CD4-positive, alpha-beta T cell (primary cell): ENCODE measurements at regions not wholly inside any gene's neighbourhood (a gene's known extent, or its start where the extent isn't known, plus 50 kb on each side); places are given as distances from the start of the nearest gene placed in this dataset.

Experiments used
- ATAC-seq: fragments of 200-7000 bp; cut with Tn5 transposase; one replicate; pipeline ENCODE4 v1.10.0; 2022; ENCODE audit warnings: mild to moderate bottlenecking; ENCODE audit not compliant: poor library complexity
- CTCF ChIA-PET: fragments of 350-600 bp; sonication (Branson Sonifier 250); formaldehyde crosslinking; loops from one replicate; lab custom pipeline; 2021; ENCODE audit warnings: antibody characterized with exemption, inconsistent platforms; lab: Charles Lee
- POLR2A ChIA-PET: fragments of 350-600 bp; sonication (Branson Sonifier 250); formaldehyde crosslinking; loops from one replicate; lab custom pipeline; 2021; ENCODE audit warnings: antibody characterized with exemption, inconsistent platforms; lab: Charles Lee
- DNase-seq, 14 experiments: peaks; one replicate each; pipeline ENCODE4 v3.0.0-alpha.2; 2013 to 2020; ENCODE audit warnings: mixed read lengths in 2 of 14
- H3K27ac ChIP-seq, 2 donors: one replicate each; pipeline versions ENCODE4 v1.5.1 to v1.7.0; 2013; ENCODE audit warnings: low read length in 2 of 2, low read depth in 1 of 2, mild to moderate bottlenecking in 1 of 2
- H3K27me3 ChIP-seq, 2 experiments: 1 replicate in 1 of 2; 2 replicates in 1 of 2; pipeline versions ENCODE4 v1.6.1 to v1.7.0; 2013; ENCODE audit warnings: low read length in 2 of 2, control low read depth in 1 of 2, mild to moderate bottlenecking in 1 of 2, moderate library complexity in 1 of 2; ENCODE audit not compliant: insufficient read depth in 2 of 2, control insufficient read depth in 1 of 2
- H3K36me3 ChIP-seq: one replicate; pipeline ENCODE4 v1.6.1; 2013; ENCODE audit warnings: low read length, control low read depth; ENCODE audit not compliant: insufficient read depth
- H3K4me1 ChIP-seq: one replicate; pipeline ENCODE4 v1.6.1; 2013; ENCODE audit warnings: low read length, control low read depth; ENCODE audit not compliant: insufficient read depth
- H3K4me3 ChIP-seq: one replicate; pipeline ENCODE4 v1.5.1; 2013; ENCODE audit warnings: mild to moderate bottlenecking, low read length, moderate library complexity
- H3K9me3 ChIP-seq, 2 experiments: 1 replicate in 1 of 2; 2 replicates in 1 of 2; pipeline versions ENCODE4 v1.6.1 to v1.7.0; 2013; ENCODE audit warnings: low read length in 2 of 2, mild to moderate bottlenecking in 2 of 2, control low read depth in 1 of 2, moderate library complexity in 1 of 2; ENCODE audit not compliant: control insufficient read depth in 1 of 2, insufficient read depth in 1 of 2
- H3K27ac Mint-ChIP-seq: one replicate; pipeline ENCODE4 v1.8.0; 2020; ENCODE audit warnings: mixed read lengths
- H3K27me3 Mint-ChIP-seq: one replicate; pipeline ENCODE4 v1.8.0; 2021; ENCODE audit warnings: mixed read lengths
- H3K36me3 Mint-ChIP-seq: one replicate; pipeline ENCODE4 v1.8.0; 2021; ENCODE audit warnings: low read depth, mixed read lengths
- H3K4me1 Mint-ChIP-seq: one replicate; pipeline ENCODE4 v1.8.0; 2021; ENCODE audit warnings: low read depth, mixed read lengths
- H3K4me3 Mint-ChIP-seq: one replicate; pipeline ENCODE4 v1.8.0; 2020; ENCODE audit warnings: mild to moderate bottlenecking, mixed read lengths
- H3K9me3 Mint-ChIP-seq: one replicate; pipeline ENCODE4 v1.8.0; 2020; ENCODE audit warnings: mixed read lengths
- CTCF ChIP-seq: fragments of 200-600 bp; IDR thresholded peaks from one replicate; pipeline ENCODE4 v1.8.0; 2022; ENCODE audit warnings: antibody characterized with exemption, mild to moderate bottlenecking
- intact Hi-C, 2 experiments: fragments of 100-400 bp; cut with DNase I in 1 of 2; cut with micrococcal nuclease in 1 of 2; formaldehyde crosslinking; loops; one replicate each; pipeline versions ENCODE4 v1.15.1 to v1.9.0; 2023 to 2025; cut with DNase I, micrococcal nuclease

DNA sequence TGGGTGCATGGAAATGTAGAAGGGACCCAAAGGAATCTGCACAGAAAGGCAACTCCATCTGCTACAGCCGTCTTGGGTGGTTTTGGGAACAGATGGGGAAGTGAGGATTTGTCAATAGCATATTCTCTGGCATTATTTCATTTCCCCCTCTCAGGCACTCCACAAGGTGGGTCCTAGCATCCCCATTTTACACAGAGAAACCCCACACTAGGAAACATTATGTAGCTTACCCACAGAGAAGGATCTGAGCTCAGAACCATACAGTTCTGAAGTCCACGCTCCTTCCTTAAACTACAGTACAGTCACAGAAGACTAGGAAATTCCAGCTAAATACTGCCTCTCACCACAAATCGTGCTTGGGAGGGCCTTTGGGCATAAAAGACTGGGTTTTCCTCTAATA is 61.2 kb upstream of the CTNNB1 start:
- no peaks in the 10 kb centered on the region for H3K27me3 ChIP-seq
- H3K4me1 Mint-ChIP-seq = peaks cover 5% of the 10 kb centered on the region
- CTCF ChIA-PET = interaction anchor here (0.5 kb wide), 1 partner anchor 48 kb away, joined by 3 read pairs; no protein-coding TSS in a partner anchor
- intact Hi-C loops = no loop called here
- POLR2A ChIA-PET = no interaction called here
- no peak for ATAC-seq
- no peak overlapping the region for H3K4me3 Mint-ChIP-seq
- H3K4me3 ChIP-seq = no peak overlapping the region
- H3K27ac ChIP-seq = no peak overlapping the region
- H3K9me3 Mint-ChIP-seq = peaks cover 2% of the 10 kb centered on the region
- H3K9me3 ChIP-seq = no peaks in the 10 kb centered on the region
- no peaks in the 10 kb centered on the region for H3K36me3 Mint-ChIP-seq
- no peaks in the 10 kb centered on the region for H3K36me3 ChIP-seq
- H3K4me1 ChIP-seq = peaks cover 13% of the 10 kb centered on the region
- DNase-seq = no peak
- H3K27me3 Mint-ChIP-seq = no peaks in the 10 kb centered on the region
- no peak for TF ChIP-seq CTCF
- no peak overlapping the region for H3K27ac Mint-ChIP-seq

DNA sequence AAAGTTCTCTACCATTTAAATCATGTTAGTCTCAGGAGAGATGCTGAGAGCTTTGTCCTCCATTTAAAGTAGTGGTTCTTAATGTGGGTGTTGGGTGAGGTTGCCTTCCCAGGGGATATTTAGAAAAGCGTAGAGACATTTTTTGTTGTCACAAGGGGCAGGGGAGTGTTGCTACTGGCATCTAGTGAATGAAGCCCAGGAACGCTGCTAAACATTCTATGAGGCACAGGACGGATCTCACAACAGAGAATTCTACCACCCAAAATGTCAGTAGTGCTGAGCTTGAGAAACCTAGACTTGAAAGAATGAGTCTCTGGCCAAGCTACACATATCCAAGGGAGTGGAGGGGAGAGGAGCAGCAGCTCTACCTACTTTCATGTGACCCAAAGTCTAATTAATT is 60.7 kb upstream of the CTNNB1 start:
- POLR2A ChIA-PET = no interaction called here
- H3K36me3 ChIP-seq = no peaks in the 10 kb centered on the region
- Mint-ChIP-seq H3K27me3 (no peaks in the 10 kb centered on the region), H3K27ac (no peak overlapping the region), H3K4me1 (peaks cover 5% of the 10 kb centered on the region), H3K4me3 (no peak overlapping the region), H3K36me3 (no peaks in the 10 kb centered on the region), H3K9me3 (peaks cover 2% of the 10 kb centered on the region)
- no peak overlapping the region for H3K4me3 ChIP-seq
- CTCF ChIA-PET = interaction anchor here (0.5 kb wide), 1 partner anchor 47 kb away, joined by 3 read pairs; no protein-coding TSS in a partner anchor
- peaks cover 13% of the 10 kb centered on the region for H3K4me1 ChIP-seq
- intact Hi-C loops = no loop called here
- H3K27ac ChIP-seq = no peak overlapping the region
- H3K27me3 ChIP-seq = no peaks in the 10 kb centered on the region
- ATAC-seq (no peak), DNase-seq (no peak)
- no peaks in the 10 kb centered on the region for H3K9me3 ChIP-seq
- no peak for TF ChIP-seq CTCF

GRCh38 chr3:41140242-41140641 is 59.1 kb upstream of the CTNNB1 start:
- H3K4me1 Mint-ChIP-seq = peaks cover 5% of the 10 kb centered on the region
- ATAC-seq (no peak), DNase-seq (no peak)

More at GRCh38 chr3:41140242-41140641, 59.1 kb upstream of the CTNNB1 start:
- Histone ChIP-seq H3K4me1 (peaks cover 13% of the 10 kb centered on the region), H3K27ac (no peak overlapping the region), H3K4me3 (no peak overlapping the region), H3K9me3 (no peaks in the 10 kb centered on the region), H3K36me3 (no peaks in the 10 kb centered on the region), H3K27me3 (no peaks in the 10 kb centered on the region)
- ChIA-PET CTCF (no interaction called here), POLR2A (interaction anchor here (1.0 kb wide), 1 partner anchor 23 kb away, joined by 3 read pairs; no protein-coding TSS in a partner anchor)
- Mint-ChIP-seq H3K36me3 (no peaks in the 10 kb centered on the region), H3K9me3 (peaks cover 2% of the 10 kb centered on the region), H3K4me3 (no peak overlapping the region), H3K27ac (no peak overlapping the region), H3K27me3 (no peaks in the 10 kb centered on the region)
- intact Hi-C loops = no loop called here
- TF ChIP-seq CTCF = no peak
